ENCODE measurements at regions not wholly inside any gene's neighbourhood (a gene's known extent, or its start where the extent isn't known, plus 50 kb on each side); places are given as distances from the start of the nearest gene placed in this dataset.
"Not testable (repeated sequence)": the region's sequence is repeated elsewhere in the genome, so short reads cannot be mapped to it uniquely, and the experiment has no call there.

GRCh38 chr13:44887515-44887914 is 101.8 kb downstream of the NUFIP1 start:
- H3K36me3 Mint-ChIP-seq: no peaks in the 10 kb centered on the region
- H3K4me1 Mint-ChIP-seq (ENCODE audit: low read depth): no peaks in the 10 kb centered on the region
- no peaks in the 10 kb centered on the region for H3K27me3 Mint-ChIP-seq
- no peak overlapping the region for H3K27ac Mint-ChIP-seq
- H3K9me3 Mint-ChIP-seq (ENCODE audit: low read depth): no peaks in the 10 kb centered on the region
- no peak overlapping the region for H3K4me3 Mint-ChIP-seq

DNA sequence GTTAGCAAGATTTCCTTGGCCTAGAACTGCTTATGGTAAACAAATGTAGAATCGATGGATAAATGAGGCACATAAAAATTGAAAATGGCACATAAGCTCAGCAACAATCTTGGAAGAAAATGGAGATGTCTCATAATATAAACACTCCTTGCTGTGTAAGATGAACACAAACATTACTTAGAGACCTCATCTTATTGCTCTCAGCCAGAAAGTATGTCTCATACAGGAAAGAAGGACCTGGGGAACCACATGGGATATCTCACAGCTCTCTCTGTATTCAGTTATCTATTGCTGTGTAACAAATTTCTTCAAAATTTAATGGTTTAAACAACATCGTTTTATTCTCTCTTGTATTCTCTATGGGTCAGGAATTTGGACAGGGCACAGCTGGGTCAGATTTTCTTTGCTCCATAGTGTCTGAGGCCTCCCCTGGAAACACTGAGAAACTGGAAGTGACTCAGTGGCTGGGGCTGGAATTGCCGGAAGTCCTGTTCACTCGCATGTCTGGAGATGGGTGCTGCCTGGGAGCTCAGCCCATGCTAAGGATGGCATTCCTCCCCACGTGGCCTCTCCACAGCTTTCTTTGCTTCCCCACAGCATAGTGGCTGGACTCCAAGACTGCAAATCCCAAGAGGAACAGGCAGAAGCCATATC is 105.1 kb downstream of the NUFIP1 start:
- Mint-ChIP-seq H3K4me3 (no peak overlapping the region), H3K27me3 (no peaks in the 10 kb centered on the region), H3K27ac (no peak overlapping the region), H3K36me3 (no peaks in the 10 kb centered on the region), H3K4me1 (ENCODE audit: low read depth) (no peaks in the 10 kb centered on the region), H3K9me3 (ENCODE audit: low read depth) (no peaks in the 10 kb centered on the region)

- Mint-ChIP-seq H3K4me3 (no peak overlapping the region), H3K4me1 (ENCODE audit: low read depth) (no peaks in the 10 kb centered on the region), H3K9me3 (ENCODE audit: low read depth) (no peaks in the 10 kb centered on the region), H3K36me3 (no peaks in the 10 kb centered on the region), H3K27me3 (no peaks in the 10 kb centered on the region), H3K27ac (no peak overlapping the region)
These were observed 109.7 kb downstream of the NUFIP1 start for GRCh38 chr13:44879452-44880058.

DNA sequence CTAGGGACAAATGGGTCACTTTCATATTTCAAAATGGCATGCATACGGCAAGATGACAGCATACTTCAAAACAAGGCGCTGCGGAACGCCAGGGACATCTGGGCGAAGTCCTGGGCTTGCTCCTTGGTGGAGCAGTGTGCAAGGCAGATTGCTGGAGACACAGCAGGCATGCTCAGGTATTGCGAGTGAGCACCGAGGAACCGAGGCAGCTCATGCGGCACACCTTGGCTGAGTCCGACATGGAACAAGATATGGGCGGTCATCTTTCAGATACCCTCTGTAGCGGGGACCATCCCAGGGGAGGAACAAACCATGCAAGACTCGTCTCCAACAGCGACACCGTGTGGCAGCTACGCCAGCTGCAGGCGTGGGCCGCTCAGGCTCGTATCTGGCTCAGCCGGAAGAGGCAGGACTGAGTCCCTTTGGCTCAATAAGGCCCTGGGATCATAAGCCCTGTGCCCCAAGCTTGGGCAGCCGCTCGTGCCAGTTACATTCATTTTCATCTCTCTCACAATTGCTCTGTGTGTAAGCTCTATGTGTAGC is 112.4 kb downstream of the NUFIP1 start:
- no peaks in the 10 kb centered on the region for H3K36me3 Mint-ChIP-seq

GRCh38 chr13:44874886-44875630 is 114.2 kb downstream of the NUFIP1 start:
- Mint-ChIP-seq H3K27me3 (no peaks in the 10 kb centered on the region), H3K36me3 (no peaks in the 10 kb centered on the region), H3K9me3 (ENCODE audit: low read depth) (no peaks in the 10 kb centered on the region), H3K4me1 (ENCODE audit: low read depth) (no peaks in the 10 kb centered on the region), H3K4me3 (no peak overlapping the region), H3K27ac (no peak overlapping the region)

More for the DNA sequence above, 112.4 kb downstream of the NUFIP1 start:
- Mint-ChIP-seq H3K27me3 (no peaks in the 10 kb centered on the region), H3K4me3 (no peak overlapping the region), H3K9me3 (ENCODE audit: low read depth) (no peaks in the 10 kb centered on the region), H3K27ac (no peak overlapping the region), H3K4me1 (ENCODE audit: low read depth) (no peaks in the 10 kb centered on the region)

DNA sequence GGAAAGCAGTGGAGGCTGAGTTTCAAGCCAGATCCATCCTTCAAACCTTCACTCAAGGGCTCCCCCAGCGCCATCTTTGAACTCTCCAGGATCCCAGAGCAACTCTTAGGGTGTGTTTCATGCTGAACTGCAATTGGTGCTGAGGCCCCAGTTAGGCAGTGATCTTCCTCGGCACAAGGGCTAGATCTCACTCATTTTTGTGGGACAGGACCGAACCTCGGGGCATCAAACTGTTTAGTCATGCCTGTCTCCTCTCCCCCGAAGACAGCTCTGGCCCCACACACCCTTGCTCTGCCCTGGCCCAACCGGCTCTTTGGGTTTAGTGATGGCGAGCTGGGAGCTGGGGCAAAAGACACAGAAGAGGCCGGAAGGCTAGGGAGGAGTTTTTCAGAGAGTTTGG is 115.1 kb downstream of the NUFIP1 start:
- Mint-ChIP-seq H3K27ac (no peak overlapping the region), H3K36me3 (no peaks in the 10 kb centered on the region), H3K4me1 (ENCODE audit: low read depth) (no peaks in the 10 kb centered on the region), H3K27me3 (no peaks in the 10 kb centered on the region), H3K9me3 (ENCODE audit: low read depth) (no peaks in the 10 kb centered on the region), H3K4me3 (no peak overlapping the region)

DNA sequence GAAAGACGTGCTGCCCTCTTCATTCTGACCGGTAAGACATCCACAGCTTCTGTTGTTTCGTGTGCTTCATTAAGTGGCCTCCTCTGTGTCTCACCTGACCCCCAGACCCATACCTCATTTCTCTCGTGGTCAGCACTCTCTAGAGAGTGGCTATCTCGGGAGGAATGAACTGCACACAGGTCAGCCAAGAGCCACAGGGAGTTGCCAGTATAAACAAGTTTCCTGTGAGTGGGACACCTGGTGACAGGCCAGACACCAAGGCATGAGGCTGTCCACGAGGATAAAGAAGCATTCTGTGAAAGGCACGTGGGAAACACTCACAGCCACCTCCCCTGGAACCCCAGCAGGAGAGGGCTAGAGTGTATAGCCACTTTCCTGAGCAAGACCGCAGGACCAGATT is 115.8 kb downstream of the NUFIP1 start:
- no peaks in the 10 kb centered on the region for H3K36me3 Mint-ChIP-seq
- H3K9me3 Mint-ChIP-seq (ENCODE audit: low read depth): no peaks in the 10 kb centered on the region
- peaks cover 2% of the 10 kb centered on the region for H3K27me3 Mint-ChIP-seq
- H3K4me1 Mint-ChIP-seq (ENCODE audit: low read depth): no peaks in the 10 kb centered on the region
- no peak overlapping the region for H3K4me3 Mint-ChIP-seq
- H3K27ac Mint-ChIP-seq: no peak overlapping the region

DNA sequence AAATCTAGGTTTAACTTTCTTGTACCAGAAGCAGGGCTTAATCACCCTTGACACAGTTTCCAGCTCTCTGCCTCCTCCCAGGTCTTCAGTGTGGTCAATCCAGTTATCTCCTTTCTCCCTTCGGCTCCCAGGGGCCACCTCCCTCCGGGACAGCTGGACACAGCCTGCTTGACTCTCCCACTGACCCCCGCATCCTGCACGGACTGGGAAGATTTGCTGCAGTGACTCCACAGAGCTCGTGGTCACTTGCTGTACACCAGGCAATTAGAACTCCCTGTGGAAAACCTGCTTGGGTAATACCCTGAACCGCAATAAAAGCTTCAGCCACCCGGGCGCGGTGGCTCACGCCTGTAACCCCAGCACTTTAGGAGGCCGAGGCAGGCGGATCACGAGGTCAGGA is 116.5 kb downstream of the NUFIP1 start:
- H3K27ac Mint-ChIP-seq: no peak overlapping the region
- peaks cover 2% of the 10 kb centered on the region for H3K27me3 Mint-ChIP-seq

DNA sequence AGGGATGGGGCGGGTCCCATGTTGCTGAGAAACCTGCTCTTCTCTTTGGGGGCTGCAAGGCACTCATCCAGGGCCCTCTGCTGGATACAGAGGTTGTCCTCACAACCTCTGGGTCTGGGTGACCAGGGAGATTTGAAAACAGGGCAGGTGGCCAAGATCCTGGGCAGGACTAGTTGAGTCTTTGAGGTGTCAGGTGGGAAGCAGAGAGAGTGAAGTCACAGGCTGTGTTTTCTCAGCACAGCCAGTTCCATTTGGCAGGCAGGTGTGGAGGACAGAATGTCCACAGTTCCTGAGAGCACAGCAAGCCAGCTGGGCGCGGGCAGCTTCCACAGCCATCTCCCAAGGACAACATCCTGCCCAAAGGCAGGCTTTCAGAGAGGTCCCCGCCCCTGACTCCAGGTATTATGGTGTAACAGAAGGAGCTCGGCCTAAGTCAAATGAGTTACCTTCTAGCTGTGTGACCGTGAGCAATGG is 118.8 kb downstream of the NUFIP1 start:
- Mint-ChIP-seq H3K27me3 (peaks cover 2% of the 10 kb centered on the region), H3K36me3 (no peaks in the 10 kb centered on the region), H3K4me1 (ENCODE audit: low read depth) (no peaks in the 10 kb centered on the region), H3K27ac (no peak overlapping the region), H3K4me3 (no peak overlapping the region), H3K9me3 (ENCODE audit: low read depth) (peaks cover 4% of the 10 kb centered on the region)

More for the DNA sequence above, 116.5 kb downstream of the NUFIP1 start:
- no peak overlapping the region for H3K4me3 Mint-ChIP-seq
- no peaks in the 10 kb centered on the region for H3K4me1 Mint-ChIP-seq (ENCODE audit: low read depth)
- H3K36me3 Mint-ChIP-seq: no peaks in the 10 kb centered on the region
- no peaks in the 10 kb centered on the region for H3K9me3 Mint-ChIP-seq (ENCODE audit: low read depth)

- no peak overlapping the region for H3K27ac Mint-ChIP-seq
- peaks cover 4% of the 10 kb centered on the region for H3K9me3 Mint-ChIP-seq (ENCODE audit: low read depth)
- H3K36me3 Mint-ChIP-seq: no peaks in the 10 kb centered on the region
- no peaks in the 10 kb centered on the region for H3K4me1 Mint-ChIP-seq (ENCODE audit: low read depth)
- H3K4me3 Mint-ChIP-seq: no peak overlapping the region
- peaks cover 2% of the 10 kb centered on the region for H3K27me3 Mint-ChIP-seq
These were observed 120.1 kb downstream of the NUFIP1 start for GRCh38 chr13:44869167-44869566.

DNA sequence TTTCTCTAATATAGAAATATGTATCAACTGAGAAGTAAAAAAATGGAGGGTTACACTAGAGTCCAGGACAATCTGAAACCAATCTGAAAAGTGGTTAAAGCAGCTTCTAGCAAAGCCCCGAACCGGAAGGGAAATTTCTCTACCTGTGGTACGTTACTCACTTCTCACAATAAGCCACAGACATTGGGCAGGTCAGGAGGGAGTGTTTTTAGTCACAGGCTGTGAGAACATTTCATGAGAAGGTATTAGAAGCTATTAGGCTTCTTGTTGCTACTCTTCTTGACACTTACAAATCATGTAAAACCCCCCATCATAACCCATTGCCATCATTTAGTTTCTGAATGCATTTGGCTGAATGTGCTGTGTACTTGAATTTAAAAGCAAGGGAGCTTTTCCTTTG is 120.9 kb downstream of the NUFIP1 start:
- H3K9me3 Mint-ChIP-seq (ENCODE audit: low read depth): peaks cover 4% of the 10 kb centered on the region
- no peaks in the 10 kb centered on the region for H3K4me1 Mint-ChIP-seq (ENCODE audit: low read depth)
- H3K27me3 Mint-ChIP-seq: peaks cover 2% of the 10 kb centered on the region
- no peak overlapping the region for H3K27ac Mint-ChIP-seq
- no peaks in the 10 kb centered on the region for H3K36me3 Mint-ChIP-seq
- no peak overlapping the region for H3K4me3 Mint-ChIP-seq

- Mint-ChIP-seq H3K27ac (no peak overlapping the region), H3K9me3 (ENCODE audit: low read depth) (peaks cover 4% of the 10 kb centered on the region), H3K4me1 (ENCODE audit: low read depth) (no peaks in the 10 kb centered on the region), H3K4me3 (no peak overlapping the region), H3K27me3 (peaks cover 2% of the 10 kb centered on the region), H3K36me3 (no peaks in the 10 kb centered on the region)
These were observed 121.4 kb downstream of the NUFIP1 start for GRCh38 chr13:44867825-44868224.

DNA sequence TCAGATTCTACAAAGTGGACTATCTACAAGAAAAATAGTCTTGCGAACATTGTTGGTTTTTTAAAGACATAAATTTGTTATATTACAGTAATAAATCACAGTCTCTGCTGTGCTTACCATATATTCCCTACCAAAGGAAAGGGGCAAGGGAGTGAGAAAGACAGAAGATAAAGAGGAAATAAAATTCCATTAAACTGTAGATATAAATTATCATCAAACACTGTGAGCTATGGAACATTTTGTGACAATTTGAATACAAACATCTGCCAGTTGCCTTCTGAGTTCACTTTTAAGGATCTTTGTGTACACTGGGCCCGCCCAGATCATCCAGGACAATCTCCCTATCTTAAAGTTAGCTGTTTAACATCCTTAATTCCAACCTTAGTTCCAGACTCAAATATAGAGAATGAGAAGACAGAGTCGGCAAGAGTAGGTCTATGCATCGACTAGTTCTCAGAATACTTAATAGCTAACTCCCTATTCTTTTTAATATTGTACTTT is 122.8 kb downstream of the NUFIP1 start:
- H3K4me3 Mint-ChIP-seq: no peak overlapping the region
- no peak overlapping the region for H3K27ac Mint-ChIP-seq
- peaks cover 4% of the 10 kb centered on the region for H3K9me3 Mint-ChIP-seq (ENCODE audit: low read depth)
- H3K4me1 Mint-ChIP-seq (ENCODE audit: low read depth): no peaks in the 10 kb centered on the region
- H3K27me3 Mint-ChIP-seq: peaks cover 2% of the 10 kb centered on the region
- H3K36me3 Mint-ChIP-seq: no peaks in the 10 kb centered on the region

DNA sequence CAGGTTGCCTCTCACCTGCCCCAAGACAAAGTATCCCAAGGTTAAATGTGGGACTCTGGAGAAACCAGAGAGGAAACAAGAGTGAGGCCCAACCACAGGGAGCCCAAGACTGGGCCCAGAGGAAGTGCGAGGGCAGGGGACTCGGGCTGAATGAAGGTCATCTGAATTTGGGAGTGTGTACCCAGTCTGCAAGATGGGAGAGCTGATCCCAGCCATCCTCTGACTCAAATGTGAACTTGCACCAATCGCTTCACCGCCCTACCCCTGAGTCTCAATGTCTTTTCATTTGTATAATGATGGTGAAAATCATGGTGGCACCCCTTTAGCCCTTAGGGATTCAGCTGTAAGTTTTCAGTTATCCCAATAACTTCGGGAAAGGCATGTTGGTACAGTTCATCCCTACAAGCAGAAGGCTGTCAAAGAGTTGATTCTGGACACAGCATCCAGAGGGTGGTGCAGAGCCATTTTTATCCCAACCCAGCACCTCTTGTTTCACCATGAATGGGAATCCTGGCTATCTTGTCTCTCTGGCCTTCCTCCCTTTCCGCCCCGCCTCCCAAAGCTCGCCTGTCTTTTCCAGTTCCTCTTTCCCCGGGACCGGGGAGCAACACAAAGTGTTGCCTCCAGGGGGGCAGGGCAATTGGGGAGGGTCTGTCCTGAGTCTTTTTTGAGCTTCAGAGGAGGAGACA is 123.4 kb downstream of the NUFIP1 start:
- Mint-ChIP-seq H3K4me3 (no peak overlapping the region), H3K4me1 (ENCODE audit: low read depth) (no peaks in the 10 kb centered on the region), H3K27ac (no peak overlapping the region), H3K36me3 (no peaks in the 10 kb centered on the region), H3K9me3 (ENCODE audit: low read depth) (peaks cover 4% of the 10 kb centered on the region), H3K27me3 (peaks cover 2% of the 10 kb centered on the region)

DNA sequence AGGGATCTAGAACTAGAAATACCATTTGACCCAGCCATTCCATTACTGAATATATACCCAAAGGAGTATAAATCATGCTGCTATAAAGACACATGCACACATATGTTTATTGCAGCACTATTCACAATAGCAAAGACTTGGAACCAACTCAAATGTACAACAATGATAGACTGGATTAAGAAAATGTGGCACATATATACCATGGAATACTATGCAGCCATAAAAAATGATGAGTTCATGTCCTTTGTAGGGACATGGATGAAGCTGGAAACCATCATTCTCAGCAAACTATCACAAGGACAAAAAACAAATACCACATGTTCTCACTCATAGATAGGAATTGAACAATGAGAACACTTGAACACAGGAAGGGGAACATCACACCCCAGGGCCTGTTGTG is 125.6 kb downstream of the NUFIP1 start:
- not testable (repeated sequence) for H3K27ac Mint-ChIP-seq; H3K4me3 Mint-ChIP-seq; H3K27me3 Mint-ChIP-seq; H3K36me3 Mint-ChIP-seq; H3K9me3 Mint-ChIP-seq (ENCODE audit: low read depth); H3K4me1 Mint-ChIP-seq (ENCODE audit: low read depth)
